Ecto neural progenitor cell (in vitro differentiated cells): ENCODE measurements at regions not wholly inside any gene's neighbourhood (a gene's known extent, or its start where the extent isn't known, plus 50 kb on each side); places are given as distances from the start of the nearest gene placed in this dataset.
"Not testable (repeated sequence)": the region's sequence is repeated elsewhere in the genome, so short reads cannot be mapped to it uniquely, and the experiment has no call there.

Source experiments
- DNase-seq: peaks from one replicate; pipeline ENCODE4 v3.0.0-alpha.2; 2018; ENCODE audit warnings: low spot score

- DNase-seq, result no peak
These were observed 818.0 kb upstream of the SLC10A2 start for GRCh38 chr13:103884101-103884723.

GRCh38 chr13:103883698-103884097, 817.5 kb upstream of the SLC10A2 start:
- no peak for DNase-seq

- peak; percentile 70 for DNase-seq
These were observed 816.9 kb upstream of the SLC10A2 start for GRCh38 chr13:103883164-103883563.

- DNase-seq, result not testable (repeated sequence)
These were observed 813.9 kb upstream of the SLC10A2 start for GRCh38 chr13:103880146-103880545.

DNA sequence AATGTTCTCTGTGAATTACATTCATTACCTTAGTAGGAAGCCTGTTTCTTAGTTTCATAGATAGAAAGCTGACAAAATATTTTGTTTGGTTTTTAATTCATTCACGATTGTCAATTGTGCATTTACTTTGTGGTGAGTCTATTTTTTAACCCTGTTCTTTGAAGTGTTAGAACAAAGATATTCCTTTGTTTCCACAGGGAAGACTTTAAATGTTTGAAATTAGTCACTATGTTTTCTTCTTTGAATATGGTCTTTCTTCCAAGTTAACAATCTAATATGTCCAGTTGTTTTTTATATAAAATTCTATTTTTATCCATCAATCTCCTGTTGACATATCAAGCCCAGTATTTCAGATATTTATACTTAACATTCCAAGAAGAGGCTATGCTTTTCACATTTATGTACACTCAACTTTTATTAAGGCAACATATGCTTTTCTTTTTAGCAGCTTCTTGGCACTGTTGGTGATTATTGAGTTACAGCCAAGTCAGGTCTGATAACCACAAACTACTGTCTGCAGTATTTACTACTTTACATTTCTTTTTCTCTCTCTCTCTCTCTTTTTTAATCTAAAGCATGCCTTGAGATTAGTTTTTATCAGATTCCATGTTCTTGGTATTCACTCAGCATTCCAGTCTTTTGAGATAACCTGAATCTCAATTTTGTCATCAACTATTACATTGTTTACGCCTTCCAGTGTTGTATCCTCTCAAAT, 812.8 kb upstream of the SLC10A2 start:
- DNase-seq, result no peak

GRCh38 chr13:103876571-103876970, 810.4 kb upstream of the SLC10A2 start:
- DNase-seq, result no peak

- DNase-seq, result no peak
These were observed 807.5 kb upstream of the SLC10A2 start for GRCh38 chr13:103873725-103874124.

DNA sequence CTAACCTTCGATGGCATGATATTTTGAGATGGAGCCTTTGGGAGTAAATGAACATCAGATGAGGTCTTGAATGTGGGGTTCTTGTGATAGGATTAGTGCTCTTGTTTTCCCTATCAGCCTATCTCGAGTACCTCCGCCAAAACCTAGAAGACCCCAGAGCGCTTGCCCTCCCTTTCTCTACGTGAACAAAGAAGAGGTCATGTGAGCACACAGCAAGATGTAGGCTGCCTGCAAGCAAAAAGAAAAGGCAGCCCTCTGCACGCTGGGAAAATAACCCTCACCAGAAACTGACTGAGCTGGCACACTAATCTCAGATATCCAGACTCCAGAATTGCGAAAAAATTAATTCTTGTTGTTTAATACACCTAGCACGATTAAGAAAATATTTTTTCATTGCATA, 799.8 kb upstream of the SLC10A2 start:
- DNase-seq, result no peak

DNA sequence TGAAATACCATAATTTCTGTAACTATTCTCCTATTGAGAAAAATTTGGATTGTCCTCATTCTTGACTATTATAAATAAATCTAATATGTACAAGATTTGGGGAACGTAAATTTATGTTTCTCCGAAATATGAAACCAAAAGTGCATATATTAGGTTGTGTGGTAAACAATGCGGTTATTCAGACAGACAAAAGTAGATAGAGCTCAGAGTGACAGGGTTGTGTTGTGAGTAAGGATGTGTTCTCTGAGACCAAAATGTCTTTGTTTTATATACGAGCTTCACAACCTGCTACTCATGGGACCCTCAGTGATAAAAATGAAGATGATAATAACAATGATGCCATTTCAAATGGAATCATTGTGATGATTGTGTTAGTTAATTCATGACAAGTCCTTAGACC, 796.3 kb upstream of the SLC10A2 start:
- DNase-seq, result no peak

DNA sequence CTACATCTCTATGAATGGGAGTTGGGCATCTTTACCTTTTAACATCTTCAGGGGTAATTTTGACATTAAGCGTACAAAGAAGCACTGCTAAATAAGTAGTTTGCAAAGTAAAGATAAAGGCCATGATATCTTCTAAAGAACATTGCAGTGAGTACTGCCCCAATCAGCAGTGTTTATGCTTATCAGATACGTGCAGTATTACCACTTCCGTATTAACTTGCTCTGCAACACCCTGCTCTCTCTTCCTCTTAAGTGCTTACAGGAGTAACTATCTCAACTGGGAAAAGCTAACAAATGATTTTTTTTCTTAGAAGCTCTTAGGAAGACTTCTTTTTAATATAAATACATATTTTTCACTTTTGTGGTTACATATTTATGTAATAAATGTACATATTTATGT, 793.7 kb upstream of the SLC10A2 start:
- no peak for DNase-seq

GRCh38 chr13:103852036-103852435, 785.8 kb upstream of the SLC10A2 start:
- no peak for DNase-seq

GRCh38 chr13:103844471-103844870, 778.3 kb upstream of the SLC10A2 start:
- no peak for DNase-seq

- DNase-seq, result no peak
These were observed 773.2 kb upstream of the SLC10A2 start for GRCh38 chr13:103839460-103839859.

GRCh38 chr13:103835052-103835451, 768.8 kb upstream of the SLC10A2 start:
- no peak for DNase-seq

DNA sequence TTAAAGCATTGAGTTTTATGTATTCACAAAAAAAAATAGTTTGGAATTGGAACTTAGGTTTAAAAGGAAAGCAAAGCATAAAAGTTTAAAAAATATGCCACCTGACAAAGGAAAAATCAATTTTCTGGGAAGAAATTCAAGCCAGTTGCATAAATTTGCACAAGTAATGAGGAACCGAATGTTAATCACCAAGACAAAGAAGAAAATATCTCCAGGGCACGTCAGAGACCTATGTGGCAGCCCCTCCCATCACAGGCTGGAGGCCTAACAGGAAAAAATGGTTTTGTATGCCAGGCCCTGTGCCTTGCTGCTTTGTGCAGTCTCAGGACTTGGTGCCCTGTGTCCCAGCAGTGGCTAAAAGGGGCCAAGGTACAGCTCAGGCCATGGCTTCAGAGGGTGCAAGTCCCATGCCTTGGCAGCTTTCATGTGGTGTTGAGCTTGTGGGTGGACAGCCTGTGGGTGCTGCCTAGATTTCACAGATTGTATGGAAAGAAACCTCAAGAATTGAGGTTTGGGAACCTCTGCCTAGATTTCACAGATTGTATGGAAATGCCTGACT, 767.2 kb upstream of the SLC10A2 start:
- DNase-seq, result no peak

DNA sequence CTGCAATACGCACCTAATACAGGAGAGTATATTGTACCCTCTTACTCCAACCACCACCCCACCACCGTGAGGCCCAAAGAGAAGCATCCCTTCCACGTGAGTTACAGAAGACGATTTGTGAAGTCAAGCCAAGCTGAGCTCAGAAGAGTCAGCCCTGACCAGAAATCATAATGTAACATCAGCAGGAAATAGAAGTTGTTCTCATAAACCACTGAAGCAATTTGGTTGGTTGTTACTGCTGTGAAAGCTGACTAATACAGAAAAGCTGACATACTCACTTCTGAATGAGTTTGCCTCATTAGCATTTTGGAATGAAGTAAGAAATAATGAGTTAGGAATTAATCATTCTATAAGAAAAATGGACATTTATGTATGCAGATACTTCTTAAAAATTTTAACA, 749.4 kb upstream of the SLC10A2 start:
- DNase-seq, result no peak

DNA sequence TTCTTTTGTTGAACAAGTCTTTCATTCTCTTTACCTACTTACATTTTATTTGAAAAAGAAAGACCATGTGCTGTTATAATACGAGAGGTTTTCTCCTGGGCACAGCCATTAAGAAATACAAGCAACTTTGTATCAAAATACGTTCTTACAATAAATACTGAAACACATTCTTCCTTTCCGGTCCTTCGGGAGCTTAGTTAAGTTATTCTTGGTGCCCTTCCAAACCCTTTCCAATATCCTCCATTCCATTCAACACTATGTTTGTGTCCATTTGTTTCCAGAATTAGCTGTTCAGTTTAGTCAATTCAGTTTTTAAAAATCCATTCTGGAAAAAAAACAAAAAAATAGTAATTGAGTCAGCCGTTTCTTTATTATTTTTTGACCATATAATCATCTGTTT, 746.8 kb upstream of the SLC10A2 start:
- no peak for DNase-seq

DNA sequence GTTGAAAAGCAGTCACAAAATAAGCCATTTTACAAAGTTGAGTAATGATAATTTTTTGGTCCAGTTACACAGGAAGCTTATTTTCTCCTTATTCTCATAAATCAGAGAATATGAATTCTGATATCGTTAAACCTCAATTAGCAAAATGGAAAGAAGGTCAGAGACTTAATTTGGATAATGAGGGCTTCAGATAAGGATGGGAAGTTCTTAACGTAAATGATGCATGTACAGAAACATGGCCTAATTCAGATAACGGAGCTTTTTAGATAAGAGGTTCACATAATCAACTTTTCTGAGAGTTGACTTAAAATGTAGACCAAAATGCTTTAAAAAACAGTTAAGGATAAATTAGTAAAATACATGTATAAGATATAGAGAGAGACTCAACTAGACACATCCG, 746.3 kb upstream of the SLC10A2 start:
- no peak for DNase-seq

- no peak for DNase-seq
These were observed 743.8 kb upstream of the SLC10A2 start for GRCh38 chr13:103810026-103810425.

- DNase-seq, result no peak
These were observed 739.6 kb upstream of the SLC10A2 start for GRCh38 chr13:103805771-103806170.

GRCh38 chr13:103803349-103803748, 737.1 kb upstream of the SLC10A2 start:
- DNase-seq, result no peak

DNA sequence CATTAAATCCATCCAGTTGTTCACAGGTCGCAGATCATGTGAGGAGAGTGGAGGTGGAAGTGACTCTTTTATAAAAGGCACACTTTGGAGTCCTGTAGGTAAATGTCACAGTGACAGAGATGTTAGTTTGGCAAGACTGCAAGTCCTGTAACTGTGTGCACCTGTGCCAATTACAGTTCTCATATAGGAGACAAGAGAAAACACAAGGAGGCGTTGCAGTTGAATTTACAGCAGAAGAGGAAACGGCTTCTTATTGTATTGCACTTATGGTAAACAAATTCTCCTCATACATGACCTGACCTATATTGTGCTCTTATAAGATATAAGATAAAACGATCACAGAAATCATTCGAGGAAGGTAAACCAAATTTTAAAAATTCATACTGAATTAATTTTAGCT, 732.8 kb upstream of the SLC10A2 start:
- DNase-seq, result no peak

GRCh38 chr13:103795892-103796478, 729.8 kb upstream of the SLC10A2 start:
- DNase-seq, result no peak
